ENCODE measurements at regions not wholly inside any gene's neighbourhood (a gene's known extent, or its start where the extent isn't known, plus 50 kb on each side); places are given as distances from the start of the nearest gene placed in this dataset.
"Not testable (repeated sequence)": the region's sequence is repeated elsewhere in the genome, so short reads cannot be mapped to it uniquely, and the experiment has no call there.

- no peak for DNase-seq (ENCODE audit: low spot score)
Measured at GRCh38 chr1:224533517-224533916, 82.6 kb upstream of the CNIH3 start.

- DNase-seq (ENCODE audit: low spot score): no peak
Measured at GRCh38 chr1:224534731-224535130, 81.4 kb upstream of the CNIH3 start.

GRCh38 chr1:224535641-224536040, 80.5 kb upstream of the CNIH3 start:
- DNase-seq (ENCODE audit: low spot score): no peak

- no peak for DNase-seq (ENCODE audit: low spot score)
Measured at GRCh38 chr1:224539971-224540370, 76.1 kb upstream of the CNIH3 start.

- DNase-seq (ENCODE audit: low spot score): no peak
Measured at GRCh38 chr1:224540535-224540934, 75.6 kb upstream of the CNIH3 start.

GRCh38 chr1:224541072-224541790, 74.9 kb upstream of the CNIH3 start:
- DNase-seq (ENCODE audit: low spot score): no peak

- DNase-seq (ENCODE audit: low spot score): no peak
Measured at GRCh38 chr1:224541901-224542630, 74.1 kb upstream of the CNIH3 start.

- peak; percentile 80 for DNase-seq (ENCODE audit: low spot score)
Measured at GRCh38 chr1:224542783-224543440, 73.2 kb upstream of the CNIH3 start.

GRCh38 chr1:224543453-224543852, 72.7 kb upstream of the CNIH3 start:
- DNase-seq (ENCODE audit: low spot score): no peak

GRCh38 chr1:224544346-224545110, 71.6 kb upstream of the CNIH3 start:
- peak; percentile 29 for DNase-seq (ENCODE audit: low spot score)

- DNase-seq (ENCODE audit: low spot score): no peak
Measured at GRCh38 chr1:224545571-224545970, 70.5 kb upstream of the CNIH3 start.

- DNase-seq (ENCODE audit: low spot score): no peak
Measured at GRCh38 chr1:224548676-224549075, 67.4 kb upstream of the CNIH3 start.

GRCh38 chr1:224551189-224551588, 64.9 kb upstream of the CNIH3 start:
- not testable (repeated sequence) for DNase-seq (ENCODE audit: low spot score)

GRCh38 chr1:224554056-224554455, 62.1 kb upstream of the CNIH3 start:
- DNase-seq (ENCODE audit: low spot score): no peak

- no peak for DNase-seq (ENCODE audit: low spot score)
Measured at GRCh38 chr1:224554620-224555259, 61.4 kb upstream of the CNIH3 start.

- no peak for DNase-seq (ENCODE audit: low spot score)
Measured at GRCh38 chr1:224558904-224559303, 57.2 kb upstream of the CNIH3 start.

GRCh38 chr1:224559981-224560728, 56.0 kb upstream of the CNIH3 start:
- no peak for DNase-seq (ENCODE audit: low spot score)

GRCh38 chr1:224562881-224563280, 53.2 kb upstream of the CNIH3 start:
- not testable (repeated sequence) for DNase-seq (ENCODE audit: low spot score)

- no peak for DNase-seq (ENCODE audit: low spot score)
Measured at GRCh38 chr1:224563666-224564065, 52.5 kb upstream of the CNIH3 start.

- no peak for DNase-seq (ENCODE audit: low spot score)
Measured at GRCh38 chr1:224564454-224565084, 51.5 kb upstream of the CNIH3 start.

GRCh38 chr1:224565186-224565585, 50.9 kb upstream of the CNIH3 start:
- DNase-seq (ENCODE audit: low spot score): peak; percentile 79

Data from GM03348 (cell line).